Spleen (tissue), 11 donors: ENCODE measurements at regions not wholly inside any gene's neighbourhood (a gene's known extent, or its start where the extent isn't known, plus 50 kb on each side); places are given as distances from the start of the nearest gene placed in this dataset.
"Not testable (repeated sequence)": the region's sequence is repeated elsewhere in the genome, so short reads cannot be mapped to it uniquely, and the experiment has no call there.

Experiments used
- DNase-seq: peaks from one replicate; pipeline ENCODE4 v3.0.0-alpha.2; 2020
- H3K27ac ChIP-seq, 8 donors: fragments of 200-600 bp; sonication (generic) in 7 of 8; 1 replicate in 4 of 8; 2 replicates in 4 of 8; pipeline versions ENCODE4 v1.5.0 to v1.8.0; 2016 to 2021; ENCODE audit warnings: inconsistent platforms in 4 of 8, mild to moderate bottlenecking in 4 of 8, moderate library complexity in 1 of 8
- H3K27me3 ChIP-seq, 7 donors: fragments of 200-600 bp; sonication (generic) in 6 of 7; replicated peaks in 1 of 7; 1 replicate in 4 of 7; 2 replicates in 3 of 7; pipeline versions ENCODE4 v1.5.0 to v1.8.0; 2016 to 2021; ENCODE audit warnings: inconsistent platforms in 3 of 7, mild to moderate bottlenecking in 1 of 7
- H3K36me3 ChIP-seq, 6 donors: fragments of 200-600 bp; sonication (generic) in 5 of 6; 1 replicate in 4 of 6; 2 replicates in 2 of 6; pipeline versions ENCODE4 v1.5.0 to v1.8.0; 2016 to 2021; ENCODE audit warnings: inconsistent platforms in 2 of 6
- H3K4me1 ChIP-seq, 6 donors: fragments of 200-600 bp; sonication (generic) in 5 of 6; 1 replicate in 3 of 6; 2 replicates in 3 of 6; pipeline versions ENCODE4 v1.5.0 to v1.8.0; 2016 to 2021; ENCODE audit warnings: inconsistent platforms in 3 of 6
- H3K4me3 ChIP-seq, 8 donors: fragments of 200-600 bp; sonication (generic) in 7 of 8; 1 replicate in 4 of 8; 2 replicates in 4 of 8; pipeline versions ENCODE4 v1.5.0 to v1.8.0; 2016 to 2021; ENCODE audit warnings: inconsistent platforms in 4 of 8, mild to moderate bottlenecking in 4 of 8, moderate library complexity in 2 of 8
- H3K9me3 ChIP-seq, 8 donors: fragments of 200-600 bp; sonication (generic) in 7 of 8; 1 replicate in 4 of 8; 2 replicates in 4 of 8; pipeline versions ENCODE4 v1.5.0 to v1.8.0; 2016 to 2021; ENCODE audit warnings: inconsistent platforms in 4 of 8
- CTCF ChIP-seq, 11 experiments: fragments of 200-600 bp in 7 of 11; fragments of 450-650 bp in 4 of 11; sonication (generic) in 4 of 11; IDR thresholded peaks in 8 of 11; conservative IDR thresholded peaks in 3 of 11; 1 replicate in 7 of 11; 2 replicates in 4 of 11; pipeline versions ENCODE4 v1.4.0 to v1.8.0; 2016 to 2021; ENCODE audit warnings: antibody characterized with exemption in 11 of 11, inconsistent platforms in 4 of 11, mild to moderate bottlenecking in 1 of 11
- POLR2A ChIP-seq, 3 donors: fragments of 450-650 bp; IDR thresholded peaks; one replicate each; pipeline ENCODE4 v1.5.1; 2017; ENCODE audit warnings: antibody characterized with exemption in 3 of 3, mild to moderate bottlenecking in 1 of 3
- POLR2AphosphoS5 ChIP-seq, 3 donors: sonication (generic); formaldehyde crosslinking; IDR thresholded peaks; one replicate each; pipeline ENCODE4 v1.5.1; 2017; ENCODE audit warnings: antibody characterized with exemption in 3 of 3
- WGBS, 5 donors: extraction: QIAGEN DNeasy Blood & Tissue Kit in 3 of 5; methylation state at CpG; one replicate each; pipeline versions ENCODE4 v1.1.5 to v1.1.7; 2013 to 2018; 5-methylcytosine and 5-hydroxymethylcytosine counted together
- intact Hi-C: fragments of 100-400 bp; cut with DNase I; formaldehyde crosslinking; loops from one replicate; pipeline ENCODE4 v1.15.0; 2023; ENCODE audit warnings: low total_unique reads
- donor health status: healthy with polysubstance abuse.
- donor health status: DM: no; HTN: no; CAD: no; lungs with moderate emphysema.
- donor health status: DM: no; HTN: no; CAD: no.
- donor health status: Bipolar disorder and iron deficiency.
- donor health status: healthy.
- donor health status: DM: no; HTN: no; CAD: no.
- donor health status: DM: yes; HTN: yes; CAD: no.

DNA sequence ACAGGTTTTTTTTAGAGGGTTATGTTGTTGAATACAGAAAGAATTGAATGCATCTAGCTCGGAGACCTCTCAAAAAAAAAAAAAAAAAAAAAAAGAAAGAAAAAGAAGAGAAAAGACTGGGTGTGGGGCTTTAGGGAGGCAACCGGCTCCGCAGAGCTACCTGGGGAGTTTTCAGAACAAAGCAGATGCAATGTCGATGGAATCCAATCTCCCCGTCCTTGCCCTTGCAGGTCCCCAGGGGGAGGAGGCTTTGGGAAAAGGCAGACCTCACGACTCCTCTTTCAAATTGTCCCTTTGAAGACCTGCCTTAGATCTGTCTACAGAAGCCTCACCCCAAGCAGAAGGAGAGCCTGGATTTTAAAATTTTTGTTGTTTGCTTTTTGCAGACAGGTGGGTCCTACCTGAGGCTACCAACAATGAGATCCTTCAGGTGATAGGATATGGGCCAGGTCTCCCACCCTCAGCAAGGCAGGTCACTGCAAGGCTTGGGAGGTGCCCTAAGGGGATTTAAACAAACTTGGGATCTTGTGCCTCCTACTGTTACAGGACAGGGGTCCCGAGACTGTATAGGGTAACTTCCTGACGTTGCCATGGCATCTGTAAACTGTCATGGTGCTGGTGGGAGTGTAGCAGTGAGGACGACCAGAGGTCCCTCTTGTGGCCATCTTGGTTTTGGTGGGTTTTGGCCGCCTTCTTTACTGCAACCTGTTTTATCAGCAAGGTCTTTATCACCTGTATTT is 75.2 kb upstream of the PRKX start:
- no peak overlapping the region for H3K27ac ChIP-seq
- H3K36me3 ChIP-seq = no peaks in the 10 kb centered on the region
- no peak for DNase-seq
- H3K9me3 ChIP-seq = no peaks in the 10 kb centered on the region
- H3K4me3 ChIP-seq = no peak overlapping the region
- intact Hi-C loops = no loop called here
- H3K4me1 ChIP-seq = no peaks in the 10 kb centered on the region
- H3K27me3 ChIP-seq = no peaks in the 10 kb centered on the region
- no peak for TF ChIP-seq POLR2A (IDR thresholded peaks at IDR 0.05)
- TF ChIP-seq CTCF (IDR thresholded peaks at IDR 0.05 in 8 of 11, conservative IDR thresholded peaks at IDR 0.05 in 3 of 11) = peak in 2 of 11 experiments; percentile 10 to 21
- TF ChIP-seq POLR2AphosphoS5 (IDR thresholded peaks at IDR 0.05) = no peak
- WGBS, 5 donors = 18 to 42% (median 33%) methylated on average over 10 of the region's 10 CpGs

GRCh38 chrX:3787856-3788255 is 74.4 kb upstream of the PRKX start:
- DNase-seq = no peak
- no peaks in the 10 kb centered on the region for H3K27me3 ChIP-seq
- no peaks in the 10 kb centered on the region for H3K36me3 ChIP-seq
- intact Hi-C loops = no loop called here
- WGBS, 5 donors = 56 to 78% (median 75%) methylated on average over 4 of the region's 4 CpGs
- no peak overlapping the region for H3K27ac ChIP-seq
- H3K9me3 ChIP-seq = no peaks in the 10 kb centered on the region
- H3K4me3 ChIP-seq = no peak overlapping the region
- TF ChIP-seq CTCF (IDR thresholded peaks at IDR 0.05 in 8 of 11, conservative IDR thresholded peaks at IDR 0.05 in 3 of 11) = no peak
- no peak for TF ChIP-seq POLR2AphosphoS5 (IDR thresholded peaks at IDR 0.05)
- no peak for TF ChIP-seq POLR2A (IDR thresholded peaks at IDR 0.05)
- H3K4me1 ChIP-seq = no peaks in the 10 kb centered on the region

DNA sequence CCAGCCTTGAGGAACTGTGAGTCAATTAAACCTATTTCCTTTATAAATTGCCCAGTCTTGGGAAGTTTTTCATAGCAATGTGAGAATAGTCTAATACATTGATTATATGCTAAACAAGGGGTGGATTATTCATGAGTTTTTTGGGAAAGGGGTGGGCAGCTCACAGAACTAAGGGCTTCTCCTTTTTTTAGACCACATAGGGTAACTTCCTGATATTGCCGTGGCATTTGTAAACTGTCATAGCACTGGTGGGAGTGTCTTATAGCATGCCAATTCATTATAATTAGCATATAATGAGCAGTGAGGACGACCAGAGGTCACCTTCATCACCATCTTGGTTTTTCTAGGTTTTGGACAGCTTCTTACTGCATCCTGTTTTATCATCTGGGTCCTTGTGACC is 72.4 kb upstream of the PRKX start:
- DNase-seq, H3K9me3 ChIP-seq, H3K27ac ChIP-seq, intact Hi-C loops, H3K36me3 ChIP-seq, H3K4me1 ChIP-seq, H3K4me3 ChIP-seq, H3K27me3 ChIP-seq: not testable (repeated sequence)
- 24 to 38% (median 34%) methylated on average over 2 of the region's 2 CpGs for WGBS, 5 donors

DNA sequence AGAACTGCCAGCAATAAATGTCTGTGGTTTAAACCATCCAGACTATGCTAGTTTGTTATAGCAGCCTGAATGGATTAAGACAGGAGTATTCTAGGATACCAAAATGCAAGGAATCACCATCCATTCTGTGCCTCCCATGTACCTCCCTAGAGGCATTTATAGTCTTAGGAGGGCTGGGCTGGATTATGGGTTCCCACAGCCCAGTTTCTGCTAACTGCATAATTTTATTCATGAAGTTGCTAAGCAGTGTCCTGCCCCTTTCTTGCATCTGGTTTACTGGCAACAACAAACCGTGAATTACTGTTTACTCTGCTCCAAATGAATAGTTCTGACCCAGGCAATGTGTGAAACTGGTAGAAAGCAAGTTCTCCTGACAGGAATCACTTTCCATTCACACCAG is 67.1 kb upstream of the PRKX start:
- Histone ChIP-seq H3K27me3 (no peaks in the 10 kb centered on the region), H3K36me3 (no peaks in the 10 kb centered on the region), H3K4me1 (no peaks in the 10 kb centered on the region), H3K4me3 (no peak overlapping the region), H3K27ac (no peak overlapping the region), H3K9me3 (no peaks in the 10 kb centered on the region)
- 33 to 51% (median 40%) methylated on average over 1 of the region's 1 CpG for WGBS, 5 donors
- TF ChIP-seq CTCF (IDR thresholded peaks at IDR 0.05 in 8 of 11, conservative IDR thresholded peaks at IDR 0.05 in 3 of 11) (no peak), POLR2A (IDR thresholded peaks at IDR 0.05) (no peak), POLR2AphosphoS5 (IDR thresholded peaks at IDR 0.05) (no peak)
- DNase-seq = no peak
- intact Hi-C loops = no loop called here

- no peaks in the 10 kb centered on the region for H3K4me1 ChIP-seq
- intact Hi-C loops = no loop called here
- H3K27ac ChIP-seq = no peak overlapping the region
- H3K27me3 ChIP-seq = no peaks in the 10 kb centered on the region
- no peak overlapping the region for H3K4me3 ChIP-seq
- TF ChIP-seq CTCF (IDR thresholded peaks at IDR 0.05 in 8 of 11, conservative IDR thresholded peaks at IDR 0.05 in 3 of 11) = no peak
- TF ChIP-seq POLR2A (IDR thresholded peaks at IDR 0.05) = no peak
- TF ChIP-seq POLR2AphosphoS5 (IDR thresholded peaks at IDR 0.05) = no peak
- no peaks in the 10 kb centered on the region for H3K36me3 ChIP-seq
- no peaks in the 10 kb centered on the region for H3K9me3 ChIP-seq
- no peak for DNase-seq
Measured at GRCh38 chrX:3779546-3779945, 66.1 kb upstream of the PRKX start.
